ENCODE measurements at regions not wholly inside any gene's neighbourhood (a gene's known extent, or its start where the extent isn't known, plus 50 kb on each side); places are given as distances from the start of the nearest gene placed in this dataset.

DNA sequence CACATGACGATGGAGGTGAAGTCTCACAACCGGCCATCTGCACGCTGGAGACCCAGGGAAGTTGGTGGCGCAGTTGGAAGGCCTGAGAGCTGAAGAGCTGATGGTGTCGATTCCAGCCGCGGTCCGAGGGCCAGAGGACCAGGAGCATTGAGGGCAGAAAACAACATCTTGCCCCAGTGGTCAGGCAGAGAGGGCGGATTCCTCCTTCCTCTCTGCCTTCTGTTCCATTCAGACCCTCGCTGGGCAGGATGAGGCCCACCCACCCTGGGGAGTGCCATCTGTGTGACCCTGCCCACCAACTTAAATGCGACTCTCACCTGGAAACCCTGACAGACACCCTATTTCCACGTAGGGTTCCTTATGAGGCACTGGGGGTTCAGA lies 120.7 kb upstream of the PMEPA1 start:
- H3K27ac Mint-ChIP-seq: no peak overlapping the region
- intact Hi-C loops (cut with micrococcal nuclease): no loop called here
- H3K36me3 Mint-ChIP-seq (ENCODE audit: low read depth): no peaks in the 10 kb centered on the region
- no peaks in the 10 kb centered on the region for H3K9me3 Mint-ChIP-seq
- no peaks in the 10 kb centered on the region for H3K4me1 Mint-ChIP-seq (ENCODE audit: low read depth)
- H3K27me3 Mint-ChIP-seq: peaks cover 2% of the 10 kb centered on the region
- H3K4me3 Mint-ChIP-seq: no peak overlapping the region

DNA sequence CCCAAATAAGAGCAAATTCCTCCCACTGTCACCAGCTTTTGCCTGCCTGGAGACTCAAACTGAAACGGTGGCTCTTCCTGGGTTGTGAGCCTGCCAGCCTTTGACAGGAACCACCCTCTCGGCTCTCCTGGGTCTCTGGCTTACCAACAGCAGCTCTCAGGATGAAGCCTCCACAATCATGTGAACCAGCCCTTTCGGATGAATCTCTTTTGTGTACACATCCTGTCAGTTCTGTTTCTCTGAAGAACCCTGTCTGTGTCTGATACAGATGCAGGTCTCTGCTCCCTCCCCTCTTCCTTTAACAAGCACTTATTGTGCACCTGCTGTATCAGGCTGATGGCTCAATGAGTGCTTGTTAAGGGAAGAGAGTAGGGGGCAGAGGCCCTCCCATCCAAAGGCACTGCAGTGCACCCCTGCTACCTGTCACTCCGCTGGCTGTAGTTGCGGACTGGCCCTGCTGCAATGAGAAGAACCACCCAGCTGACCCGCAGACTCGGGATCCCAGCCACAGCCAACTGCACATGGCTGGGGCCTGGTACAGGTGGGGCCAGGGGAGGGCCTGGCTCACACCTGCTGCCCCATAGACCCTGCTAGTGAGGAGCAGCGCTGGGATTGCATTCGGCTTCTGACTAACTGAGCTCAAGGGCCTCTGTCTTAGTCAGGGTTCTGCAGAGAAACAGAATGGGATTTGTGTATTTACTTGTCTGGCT lies 120.1 kb upstream of the PMEPA1 start:
- H3K36me3 Mint-ChIP-seq (ENCODE audit: low read depth): no peaks in the 10 kb centered on the region
- no peaks in the 10 kb centered on the region for H3K9me3 Mint-ChIP-seq
- no peaks in the 10 kb centered on the region for H3K4me1 Mint-ChIP-seq (ENCODE audit: low read depth)
- H3K27me3 Mint-ChIP-seq: peaks cover 2% of the 10 kb centered on the region
- no peak overlapping the region for H3K4me3 Mint-ChIP-seq
- H3K27ac Mint-ChIP-seq: no peak overlapping the region
- intact Hi-C loops (cut with micrococcal nuclease): no loop called here

DNA sequence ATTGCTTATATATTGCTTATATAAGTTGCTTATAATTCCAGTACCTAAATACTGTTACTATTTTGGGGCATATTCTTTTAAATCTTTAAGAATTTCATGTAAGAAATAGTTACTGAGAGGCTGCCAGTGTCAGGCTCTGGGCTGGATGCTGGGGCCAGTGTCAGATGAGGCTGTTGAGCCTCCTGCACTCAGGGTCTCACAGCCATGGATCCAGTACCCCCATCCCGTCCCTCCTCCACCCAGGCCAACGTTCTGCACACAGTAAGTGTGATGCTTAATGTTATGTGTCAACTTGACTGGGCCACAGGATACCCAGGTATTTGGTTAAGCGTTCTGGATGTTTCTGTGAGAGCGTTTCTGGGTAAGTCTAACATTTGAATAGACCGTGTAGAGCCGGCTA lies 119.5 kb upstream of the PMEPA1 start:
- H3K27me3 Mint-ChIP-seq: peaks cover 2% of the 10 kb centered on the region
- no peaks in the 10 kb centered on the region for H3K4me1 Mint-ChIP-seq (ENCODE audit: low read depth)
- intact Hi-C loops (cut with micrococcal nuclease): no loop called here
- H3K9me3 Mint-ChIP-seq: no peaks in the 10 kb centered on the region
- H3K4me3 Mint-ChIP-seq: no peak overlapping the region
- H3K27ac Mint-ChIP-seq: no peak overlapping the region
- H3K36me3 Mint-ChIP-seq (ENCODE audit: low read depth): no peaks in the 10 kb centered on the region

DNA sequence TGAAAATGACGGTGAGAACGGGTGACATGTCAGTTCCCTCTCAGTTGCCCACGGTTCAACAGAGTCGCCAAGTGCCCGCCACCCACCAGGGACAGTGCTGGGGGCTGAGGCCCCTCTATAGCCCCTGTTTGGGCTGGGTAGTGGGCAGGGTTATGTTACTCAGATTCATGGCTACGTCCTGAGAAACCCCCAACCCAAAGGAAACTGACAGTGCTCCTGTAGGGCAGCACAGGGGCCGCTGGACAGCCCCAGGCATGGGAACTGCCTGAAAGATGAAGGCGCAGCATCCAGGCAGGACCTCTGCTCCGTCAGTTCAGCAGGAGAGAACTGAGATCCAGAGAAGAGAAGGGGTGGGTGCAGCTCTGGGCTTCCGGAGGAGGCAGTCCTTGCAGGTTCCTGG lies 118.9 kb upstream of the PMEPA1 start:
- Mint-ChIP-seq H3K9me3 (no peaks in the 10 kb centered on the region), H3K36me3 (ENCODE audit: low read depth) (no peaks in the 10 kb centered on the region), H3K4me1 (ENCODE audit: low read depth) (no peaks in the 10 kb centered on the region), H3K27ac (no peak overlapping the region), H3K27me3 (peaks cover 2% of the 10 kb centered on the region), H3K4me3 (no peak overlapping the region)
- intact Hi-C loops (cut with micrococcal nuclease): no loop called here

DNA sequence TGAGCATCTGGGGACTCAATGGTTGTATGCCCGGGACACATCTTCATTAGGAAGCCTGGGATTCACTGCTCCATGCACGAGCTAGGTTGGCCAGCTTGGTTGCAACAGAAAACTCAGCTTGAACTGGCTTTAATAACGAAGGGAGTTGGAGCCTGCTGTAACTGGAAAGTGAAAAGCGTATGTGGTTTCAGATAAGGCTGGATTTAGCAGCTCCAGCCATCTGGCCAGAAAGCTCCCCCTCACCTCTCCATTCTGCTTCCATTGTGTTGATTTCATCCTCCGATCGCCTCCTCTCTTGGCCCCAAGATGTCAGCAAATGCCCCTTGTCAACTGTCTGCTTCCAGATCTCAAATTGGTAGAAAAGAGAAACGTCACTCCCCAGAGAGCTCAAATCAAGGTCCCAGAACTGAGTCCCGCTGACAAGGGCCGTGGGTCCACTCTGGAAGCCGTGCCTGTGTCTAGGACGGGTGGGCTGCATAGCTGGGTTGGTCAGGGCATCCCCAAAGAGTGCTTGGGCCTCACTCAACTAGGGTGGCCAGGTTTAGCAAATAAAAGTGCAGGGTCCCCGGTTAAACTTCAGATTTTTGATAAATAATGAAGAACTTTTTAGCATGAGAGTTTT lies 117.0 kb upstream of the PMEPA1 start:
- H3K9me3 Mint-ChIP-seq: no peaks in the 10 kb centered on the region
- no peak overlapping the region for H3K27ac Mint-ChIP-seq
- no peaks in the 10 kb centered on the region for H3K4me1 Mint-ChIP-seq (ENCODE audit: low read depth)
- no peak overlapping the region for H3K4me3 Mint-ChIP-seq
- H3K36me3 Mint-ChIP-seq (ENCODE audit: low read depth): no peaks in the 10 kb centered on the region
- H3K27me3 Mint-ChIP-seq: no peaks in the 10 kb centered on the region
- intact Hi-C loops (cut with micrococcal nuclease): no loop called here

DNA sequence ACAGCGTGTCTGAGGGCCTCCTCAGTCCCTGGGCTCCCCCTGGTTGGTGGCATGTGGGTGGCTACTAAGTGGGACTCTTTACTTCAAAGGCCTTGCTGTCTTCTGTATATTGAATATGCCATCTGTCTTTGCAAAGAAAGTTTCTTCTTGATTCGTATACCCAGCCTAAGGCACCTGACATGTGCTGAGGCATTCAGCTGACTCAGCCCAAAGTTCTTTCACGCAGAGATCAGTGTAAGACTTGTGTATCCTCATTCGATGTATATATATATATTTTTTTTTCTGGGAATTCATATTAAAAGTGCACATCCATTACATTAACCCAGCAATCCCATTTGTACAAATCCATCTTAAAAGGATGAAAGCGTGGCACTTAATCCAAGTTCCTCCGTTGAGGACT lies 115.1 kb upstream of the PMEPA1 start:
- Mint-ChIP-seq H3K4me3 (no peak overlapping the region), H3K27me3 (peaks cover 4% of the 10 kb centered on the region), H3K27ac (no peak overlapping the region), H3K36me3 (ENCODE audit: low read depth) (no peaks in the 10 kb centered on the region), H3K4me1 (ENCODE audit: low read depth) (no peaks in the 10 kb centered on the region), H3K9me3 (no peaks in the 10 kb centered on the region)
- intact Hi-C loops (cut with micrococcal nuclease): no loop called here

DNA sequence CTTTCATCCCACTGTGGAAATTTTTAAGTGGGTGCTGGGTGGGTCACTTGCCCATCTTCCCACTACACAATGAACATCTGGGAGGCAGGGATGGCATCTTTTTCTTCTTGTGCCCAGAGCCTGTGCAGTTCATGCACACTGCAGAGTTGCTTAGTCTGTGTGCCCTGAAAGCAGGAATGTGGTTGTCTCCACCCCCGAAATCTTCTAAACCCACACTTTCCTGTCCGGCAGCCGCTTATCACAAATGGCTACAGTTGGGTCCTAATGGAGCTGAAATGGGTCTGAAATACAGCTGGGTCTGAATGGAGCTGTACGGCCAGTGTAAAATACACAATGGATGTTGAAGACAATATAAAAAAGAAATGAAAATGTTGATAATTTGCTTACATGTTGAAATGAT lies 112.1 kb upstream of the PMEPA1 start:
- H3K9me3 Mint-ChIP-seq: no peaks in the 10 kb centered on the region
- H3K27me3 Mint-ChIP-seq: peaks cover 7% of the 10 kb centered on the region
- no peaks in the 10 kb centered on the region for H3K4me1 Mint-ChIP-seq (ENCODE audit: low read depth)
- no peaks in the 10 kb centered on the region for H3K36me3 Mint-ChIP-seq (ENCODE audit: low read depth)
- H3K27ac Mint-ChIP-seq: no peak overlapping the region
- intact Hi-C loops (cut with micrococcal nuclease): no loop called here
- no peak overlapping the region for H3K4me3 Mint-ChIP-seq

DNA sequence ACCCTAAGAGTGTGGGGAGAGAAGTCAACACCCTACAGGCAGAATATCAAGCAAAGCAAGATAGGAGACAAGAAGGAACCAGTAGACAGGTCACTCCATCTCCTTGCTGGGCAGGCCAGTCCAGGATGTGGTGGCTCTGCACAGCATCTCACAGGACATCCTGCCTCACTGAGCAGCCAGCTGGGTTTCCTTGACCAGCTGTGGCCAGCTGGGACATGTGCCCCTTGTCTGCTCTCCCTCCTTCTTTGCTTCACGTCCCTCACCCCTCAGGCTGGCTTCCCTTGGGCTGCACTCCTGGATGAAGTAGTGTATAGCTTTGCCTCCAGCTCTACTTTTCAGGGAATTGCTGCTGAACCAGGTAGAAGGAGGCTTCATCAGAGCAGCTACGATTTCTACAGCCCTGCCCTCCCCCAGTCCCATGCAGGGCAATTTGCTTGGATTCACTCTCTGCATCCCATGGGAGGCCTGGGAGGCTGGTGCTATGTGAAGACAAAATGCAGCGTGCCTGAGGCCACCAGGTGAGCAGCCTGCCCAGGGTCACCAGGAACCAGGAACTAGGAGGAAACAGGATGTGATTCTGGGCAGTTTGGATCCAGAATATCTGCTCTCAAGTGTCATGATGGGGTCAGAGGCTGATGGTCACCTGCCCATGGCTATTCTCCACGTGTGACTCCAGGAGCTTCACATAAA lies 110.0 kb upstream of the PMEPA1 start:
- Mint-ChIP-seq H3K9me3 (no peaks in the 10 kb centered on the region), H3K27ac (no peak overlapping the region), H3K27me3 (peaks cover 7% of the 10 kb centered on the region), H3K36me3 (ENCODE audit: low read depth) (no peaks in the 10 kb centered on the region), H3K4me3 (no peak overlapping the region), H3K4me1 (ENCODE audit: low read depth) (no peaks in the 10 kb centered on the region)
- intact Hi-C loops (cut with micrococcal nuclease): no loop called here

DNA sequence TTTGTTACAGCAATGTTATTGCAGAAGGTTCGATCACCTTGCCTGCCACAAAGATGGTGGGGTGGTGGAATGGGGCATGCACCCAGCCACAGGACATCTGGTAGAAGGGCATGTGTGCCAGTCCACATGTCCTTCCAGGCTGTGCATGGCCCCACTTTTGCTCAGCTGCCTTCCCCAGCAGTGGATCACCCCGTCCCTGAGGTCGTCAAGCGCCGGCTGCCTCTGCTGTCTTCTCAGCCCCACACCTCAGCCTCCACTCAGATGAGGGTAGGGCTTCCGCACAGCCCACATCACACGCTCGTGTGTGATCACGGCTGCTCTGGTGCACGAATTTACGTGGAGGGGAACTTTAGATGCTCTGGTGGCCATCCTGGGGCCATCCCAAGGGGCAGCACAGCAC lies 109.5 kb upstream of the PMEPA1 start:
- Mint-ChIP-seq H3K4me1 (ENCODE audit: low read depth) (no peaks in the 10 kb centered on the region), H3K4me3 (no peak overlapping the region), H3K36me3 (ENCODE audit: low read depth) (no peaks in the 10 kb centered on the region), H3K27me3 (peaks cover 7% of the 10 kb centered on the region), H3K9me3 (no peaks in the 10 kb centered on the region), H3K27ac (no peak overlapping the region)
- intact Hi-C loops (cut with micrococcal nuclease): no loop called here

DNA sequence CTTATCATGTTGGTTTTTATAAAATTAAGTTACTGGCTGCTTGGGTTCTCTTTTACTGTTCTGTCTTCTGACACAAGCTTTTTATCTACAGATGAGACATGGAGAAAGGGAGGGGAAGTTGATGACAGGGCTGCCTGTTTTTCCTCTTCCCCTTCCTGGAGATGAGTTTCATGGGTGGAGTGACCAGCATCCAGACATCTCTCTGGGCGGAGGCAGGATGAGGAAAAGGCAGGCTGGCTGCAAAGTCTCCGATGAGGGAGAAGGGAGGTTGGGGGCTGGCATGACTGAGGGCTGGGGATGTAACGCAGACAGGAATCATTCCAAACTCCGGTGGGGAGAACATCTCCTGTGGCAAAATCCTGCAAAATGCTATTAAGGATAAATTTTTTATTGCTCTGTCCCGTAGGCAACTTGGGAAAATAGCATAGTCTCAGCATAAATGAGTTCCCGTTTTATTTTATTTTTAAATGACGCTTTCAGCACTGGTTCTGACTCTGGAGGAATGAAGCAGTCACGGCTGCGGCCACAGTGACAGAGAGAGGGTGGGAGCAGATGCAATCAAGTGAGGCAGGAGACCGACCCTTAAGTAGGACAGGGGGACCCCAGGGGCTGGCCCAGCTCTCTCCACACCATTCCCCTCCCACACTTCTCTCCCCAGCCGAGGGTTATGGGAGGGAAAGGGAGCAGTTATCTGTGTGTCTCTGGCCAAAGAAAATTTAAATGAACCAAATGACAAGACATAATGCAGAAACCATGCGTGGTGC lies 108.8 kb upstream of the PMEPA1 start:
- peaks cover 7% of the 10 kb centered on the region for H3K27me3 Mint-ChIP-seq
- H3K36me3 Mint-ChIP-seq (ENCODE audit: low read depth): no peaks in the 10 kb centered on the region
- intact Hi-C loops (cut with micrococcal nuclease): no loop called here
- H3K9me3 Mint-ChIP-seq: no peaks in the 10 kb centered on the region
- H3K4me3 Mint-ChIP-seq: no peak overlapping the region
- H3K4me1 Mint-ChIP-seq (ENCODE audit: low read depth): no peaks in the 10 kb centered on the region
- no peak overlapping the region for H3K27ac Mint-ChIP-seq

DNA sequence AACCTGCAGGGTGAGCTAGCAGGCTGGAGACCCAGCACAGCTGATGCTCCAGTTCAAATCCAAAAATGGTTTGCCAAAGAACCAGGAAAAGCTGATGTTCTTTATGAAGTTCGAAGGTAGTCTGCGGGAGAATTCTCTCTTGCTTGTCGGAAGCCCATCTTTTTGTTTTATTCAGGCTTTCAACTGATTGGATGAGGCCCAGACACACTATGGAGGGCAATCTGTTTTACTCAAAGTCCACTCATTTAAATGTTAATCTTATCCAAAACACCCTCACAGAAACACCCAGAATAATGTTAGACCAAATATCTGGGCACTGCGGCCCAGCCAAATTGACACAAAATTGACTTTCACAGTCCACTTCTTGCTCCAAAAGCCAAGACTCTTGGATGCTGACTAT lies 105.6 kb upstream of the PMEPA1 start:
- no peak overlapping the region for H3K27ac Mint-ChIP-seq
- H3K27me3 Mint-ChIP-seq: peaks cover 3% of the 10 kb centered on the region
- H3K4me3 Mint-ChIP-seq: no peak overlapping the region
- intact Hi-C loops (cut with micrococcal nuclease): no loop called here
- no peaks in the 10 kb centered on the region for H3K36me3 Mint-ChIP-seq (ENCODE audit: low read depth)
- no peaks in the 10 kb centered on the region for H3K9me3 Mint-ChIP-seq
- H3K4me1 Mint-ChIP-seq (ENCODE audit: low read depth): no peaks in the 10 kb centered on the region

DNA sequence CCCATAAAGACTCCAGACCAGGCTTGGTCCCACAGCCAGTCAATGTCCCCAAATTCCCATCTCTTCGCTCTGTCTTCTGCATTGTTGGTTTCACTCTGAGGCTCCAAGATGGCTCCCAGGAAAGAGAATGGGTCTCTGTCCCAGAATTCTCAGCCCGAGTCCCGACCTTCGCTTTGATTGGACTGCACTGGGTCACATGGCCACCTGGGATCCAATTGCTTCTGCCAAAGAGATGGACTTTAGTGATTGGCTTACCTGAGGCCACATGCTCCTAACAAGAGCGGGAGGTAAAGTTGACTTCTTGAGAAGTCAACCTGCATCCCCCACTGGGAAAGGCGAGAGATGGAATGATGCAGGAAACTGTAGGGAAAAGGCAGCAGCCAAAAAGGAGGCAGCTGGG lies 104.7 kb upstream of the PMEPA1 start:
- no peaks in the 10 kb centered on the region for H3K36me3 Mint-ChIP-seq (ENCODE audit: low read depth)
- intact Hi-C loops (cut with micrococcal nuclease): no loop called here
- H3K27ac Mint-ChIP-seq: no peak overlapping the region

DNA sequence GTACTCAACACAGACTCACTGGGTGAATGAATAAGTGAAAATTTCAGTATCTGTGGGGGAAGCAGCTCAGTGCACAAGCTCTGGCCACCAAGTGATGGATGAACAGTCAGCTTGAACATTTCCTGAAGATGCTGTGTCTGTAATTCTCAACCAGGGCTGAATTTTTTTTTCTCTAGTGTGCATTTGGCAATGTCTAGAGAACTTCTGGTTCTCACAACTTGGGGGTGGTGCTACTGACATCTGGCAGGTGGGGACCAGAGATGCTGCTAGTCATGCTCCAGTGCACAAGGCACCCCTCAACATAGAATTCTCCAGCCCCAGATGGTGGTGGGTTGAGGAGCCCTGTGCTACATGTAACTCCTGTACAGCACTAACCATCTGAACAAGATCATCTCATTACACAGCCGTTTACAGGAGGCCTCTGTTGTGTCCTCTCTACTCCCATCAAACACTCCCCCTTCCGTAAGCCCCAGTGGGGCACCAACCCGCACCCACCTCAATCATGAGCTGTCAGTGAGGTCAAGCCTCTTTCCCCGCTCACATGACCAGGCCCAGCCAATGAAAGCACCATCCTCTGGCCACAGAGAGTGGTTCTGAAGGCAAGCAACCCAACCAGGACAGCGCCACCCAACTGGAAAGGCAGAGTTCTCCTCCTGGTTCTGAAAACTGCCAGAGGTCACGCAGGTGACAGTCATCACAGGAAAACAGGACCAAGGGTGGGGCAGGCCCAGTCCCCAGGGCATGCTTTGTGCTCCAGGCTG lies 103.9 kb upstream of the PMEPA1 start:
- no peaks in the 10 kb centered on the region for H3K9me3 Mint-ChIP-seq
- H3K4me3 Mint-ChIP-seq: no peak overlapping the region
- peaks cover 3% of the 10 kb centered on the region for H3K27me3 Mint-ChIP-seq
- no peaks in the 10 kb centered on the region for H3K4me1 Mint-ChIP-seq (ENCODE audit: low read depth)
- intact Hi-C loops (cut with micrococcal nuclease): no loop called here
- no peak overlapping the region for H3K27ac Mint-ChIP-seq
- no peaks in the 10 kb centered on the region for H3K36me3 Mint-ChIP-seq (ENCODE audit: low read depth)

More for the DNA sequence above, 104.7 kb upstream of the PMEPA1 start:
- H3K9me3 Mint-ChIP-seq: no peaks in the 10 kb centered on the region
- H3K4me3 Mint-ChIP-seq: no peak overlapping the region
- H3K4me1 Mint-ChIP-seq (ENCODE audit: low read depth): no peaks in the 10 kb centered on the region
- H3K27me3 Mint-ChIP-seq: peaks cover 3% of the 10 kb centered on the region

Data from dendritic cell treated with granulocyte-macrophage colony-stimulating factor and Interleukin-4, amounts not matched to agents 40 ng/mL and 50 ng/mL, for 4 days (primary cell).